ENCODE measurements at regions not wholly inside any gene's neighbourhood (a gene's known extent, or its start where the extent isn't known, plus 50 kb on each side); places are given as distances from the start of the nearest gene placed in this dataset.

DNA sequence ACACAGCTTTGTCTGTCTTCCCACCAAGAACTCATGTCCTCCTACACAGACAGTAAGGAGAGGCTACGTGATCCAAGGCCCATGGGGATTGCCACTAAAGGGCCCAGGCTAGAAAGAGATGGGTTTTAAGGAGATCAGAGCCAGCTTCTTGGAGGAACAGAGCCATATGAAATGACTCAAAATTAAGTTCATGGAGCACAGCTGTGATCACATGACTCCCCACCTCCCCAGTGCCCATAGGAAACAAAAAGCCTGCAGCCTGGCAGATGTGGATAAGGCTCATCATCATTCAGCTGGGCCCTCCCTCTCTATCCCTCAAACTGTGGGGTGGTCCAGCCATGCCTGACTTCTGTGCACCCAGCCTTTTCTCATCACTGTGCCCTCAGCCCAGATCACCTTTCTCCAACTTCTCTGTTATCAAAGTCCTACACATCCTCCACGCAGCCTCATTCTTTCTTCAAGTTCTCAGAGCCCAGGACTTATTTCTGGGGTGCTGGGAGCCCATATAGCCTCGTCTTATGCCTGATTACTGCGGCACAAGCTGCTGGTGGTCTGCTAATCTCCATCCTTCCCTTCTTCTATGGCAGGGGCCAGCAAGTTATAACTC lies 137.6 kb downstream of the SMAD6 start (continued):
- TF ChIP-seq CEBPB (IDR thresholded peaks at IDR 0.05; ENCODE audit: low read depth): no peak
- TF ChIP-seq, protein P1, sequence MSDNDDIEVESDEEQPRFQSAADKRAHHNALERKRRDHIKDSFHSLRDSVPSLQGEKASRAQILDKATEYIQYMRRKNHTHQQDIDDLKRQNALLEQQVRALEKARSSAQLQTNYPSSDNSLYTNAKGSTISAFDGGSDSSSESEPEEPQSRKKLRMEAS (IDR thresholded peaks at IDR 0.05): no peak
- TF ChIP-seq, protein P2, sequence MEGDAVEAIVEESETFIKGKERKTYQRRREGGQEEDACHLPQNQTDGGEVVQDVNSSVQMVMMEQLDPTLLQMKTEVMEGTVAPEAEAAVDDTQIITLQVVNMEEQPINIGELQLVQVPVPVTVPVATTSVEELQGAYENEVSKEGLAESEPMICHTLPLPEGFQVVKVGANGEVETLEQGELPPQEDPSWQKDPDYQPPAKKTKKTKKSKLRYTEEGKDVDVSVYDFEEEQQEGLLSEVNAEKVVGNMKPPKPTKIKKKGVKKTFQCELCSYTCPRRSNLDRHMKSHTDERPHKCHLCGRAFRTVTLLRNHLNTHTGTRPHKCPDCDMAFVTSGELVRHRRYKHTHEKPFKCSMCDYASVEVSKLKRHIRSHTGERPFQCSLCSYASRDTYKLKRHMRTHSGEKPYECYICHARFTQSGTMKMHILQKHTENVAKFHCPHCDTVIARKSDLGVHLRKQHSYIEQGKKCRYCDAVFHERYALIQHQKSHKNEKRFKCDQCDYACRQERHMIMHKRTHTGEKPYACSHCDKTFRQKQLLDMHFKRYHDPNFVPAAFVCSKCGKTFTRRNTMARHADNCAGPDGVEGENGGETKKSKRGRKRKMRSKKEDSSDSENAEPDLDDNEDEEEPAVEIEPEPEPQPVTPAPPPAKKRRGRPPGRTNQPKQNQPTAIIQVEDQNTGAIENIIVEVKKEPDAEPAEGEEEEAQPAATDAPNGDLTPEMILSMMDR (IDR thresholded peaks at IDR 0.05 in 2 of 3, conservative IDR thresholded peaks at IDR 0.05 in 1 of 3; ENCODE audit: borderline replicate concordance in 1 of 3, insufficient read depth in 1 of 3, low read depth in 2 of 3, low read length in 2 of 3): no peak
- no peak for TF ChIP-seq TCF7L2 (IDR thresholded peaks at IDR 0.05; ENCODE audit: borderline replicate concordance, extremely low read depth, insufficient read depth, insufficient read length)
- TF ChIP-seq EZH2 (IDR thresholded peaks at IDR 0.05): no peak
- no peak for TF ChIP-seq EZH2phosphoT487 (IDR thresholded peaks at IDR 0.05; ENCODE audit: borderline replicate concordance)
- TF ChIP-seq, protein P3, sequence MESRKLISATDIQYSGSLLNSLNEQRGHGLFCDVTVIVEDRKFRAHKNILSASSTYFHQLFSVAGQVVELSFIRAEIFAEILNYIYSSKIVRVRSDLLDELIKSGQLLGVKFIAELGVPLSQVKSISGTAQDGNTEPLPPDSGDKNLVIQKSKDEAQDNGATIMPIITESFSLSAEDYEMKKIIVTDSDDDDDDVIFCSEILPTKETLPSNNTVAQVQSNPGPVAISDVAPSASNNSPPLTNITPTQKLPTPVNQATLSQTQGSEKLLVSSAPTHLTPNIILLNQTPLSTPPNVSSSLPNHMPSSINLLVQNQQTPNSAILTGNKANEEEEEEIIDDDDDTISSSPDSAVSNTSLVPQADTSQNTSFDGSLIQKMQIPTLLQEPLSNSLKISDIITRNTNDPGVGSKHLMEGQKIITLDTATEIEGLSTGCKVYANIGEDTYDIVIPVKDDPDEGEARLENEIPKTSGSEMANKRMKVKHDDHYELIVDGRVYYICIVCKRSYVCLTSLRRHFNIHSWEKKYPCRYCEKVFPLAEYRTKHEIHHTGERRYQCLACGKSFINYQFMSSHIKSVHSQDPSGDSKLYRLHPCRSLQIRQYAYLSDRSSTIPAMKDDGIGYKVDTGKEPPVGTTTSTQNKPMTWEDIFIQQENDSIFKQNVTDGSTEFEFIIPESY (IDR thresholded peaks at IDR 0.05; ENCODE audit: extremely low read depth, insufficient replicate concordance, low read length): no peak
- no peak for TF ChIP-seq POLR2AphosphoS5 (IDR thresholded peaks at IDR 0.05; ENCODE audit: low read depth, low read length)
